Esophagus squamous epithelium (tissue), 5 donors: ENCODE measurements at regions not wholly inside any gene's neighbourhood (a gene's known extent, or its start where the extent isn't known, plus 50 kb on each side); places are given as distances from the start of the nearest gene placed in this dataset.

Experiments used
- DNase-seq: peaks from one replicate; lab custom pipeline; 2025; lab: John Stamatoyannopoulos, UW
- H3K27ac ChIP-seq, 4 donors: fragments of 200-600 bp; sonication (generic); one replicate each; pipeline ENCODE4 v1.5.1; 2016 to 2019; ENCODE audit warnings: mild to moderate bottlenecking in 1 of 4
- H3K27me3 ChIP-seq, 4 donors: fragments of 200-600 bp; sonication (generic); 1 replicate in 3 of 4; 2 replicates in 1 of 4; pipeline versions ENCODE4 v1.5.1 to v1.6.0; 2017 to 2021; ENCODE audit warnings: antibody characterized with exemption in 1 of 4
- H3K36me3 ChIP-seq, 3 donors: fragments of 200-600 bp; sonication (generic); one replicate each; pipeline ENCODE4 v1.5.1; 2016 to 2019
- H3K4me1 ChIP-seq, 3 donors: fragments of 200-600 bp; sonication (generic); one replicate each; pipeline ENCODE4 v1.5.1; 2017 to 2019
- H3K4me3 ChIP-seq, 4 donors: fragments of 200-600 bp; sonication (generic); 1 replicate in 3 of 4; 2 replicates in 1 of 4; pipeline ENCODE4 v1.5.1; 2016 to 2019; ENCODE audit warnings: mild to moderate bottlenecking in 2 of 4, moderate library complexity in 1 of 4
- H3K9me3 ChIP-seq, 3 donors: fragments of 200-600 bp; sonication (generic); one replicate each; pipeline ENCODE4 v1.5.1; 2016 to 2019
- POLR2A ChIP-seq, 4 donors: fragments of 450-650 bp; IDR thresholded peaks; one replicate each; pipeline ENCODE4 v1.6.1; 2017; ENCODE audit warnings: antibody characterized with exemption in 4 of 4, mild to moderate bottlenecking in 4 of 4, moderate library complexity in 3 of 4
- WGBS, 2 donors: methylation state at CpG; one replicate each; pipeline ENCODE4 v1.1.5; 2018; 5-methylcytosine and 5-hydroxymethylcytosine counted together
- intact Hi-C: fragments of 100-400 bp; cut with DNase I; formaldehyde crosslinking; loops from one replicate; pipeline ENCODE4 v1.15.0; 2022
- TF ChIP-seq, protein P1 (sequence below), 6 experiments: fragments of 450-650 bp in 4 of 6; fragments of 200-600 bp in 2 of 6; sonication (generic) in 2 of 6; IDR thresholded peaks; one replicate each; pipeline ENCODE4 v1.5.1; 2016 to 2019; ENCODE audit warnings: antibody characterized with exemption in 6 of 6, mild to moderate bottlenecking in 4 of 6, moderate library complexity in 4 of 6
- donor health status: DM: yes; HTN: yes; CAD: no.

DNA sequence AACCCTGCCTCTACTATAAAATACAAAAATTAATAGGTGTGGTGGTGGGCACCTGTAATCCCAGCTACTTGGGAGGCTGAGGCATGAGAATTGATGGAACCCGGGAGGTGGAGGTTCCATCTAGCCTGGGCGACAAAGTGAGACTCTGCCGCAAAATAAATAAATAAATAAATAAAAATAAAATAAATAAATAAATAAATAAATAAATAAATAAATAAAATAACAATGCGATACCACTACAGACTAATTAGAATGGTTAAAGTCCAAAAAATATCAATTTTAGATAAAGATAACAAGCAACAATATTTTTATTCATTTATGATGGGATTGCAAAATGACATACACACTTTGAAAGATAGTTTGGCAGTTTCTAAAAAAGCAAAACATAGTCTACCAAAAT is 1131.5 kb downstream of the SI start:
- WGBS, 2 donors = 81 to 97% methylated on average over 4 of the region's 4 CpGs
- Histone ChIP-seq H3K27me3 (no peaks in the 10 kb centered on the region), H3K4me1 (no peaks in the 10 kb centered on the region), H3K9me3 (no peaks in the 10 kb centered on the region), H3K4me3 (no peak overlapping the region), H3K27ac (no peak overlapping the region), H3K36me3 (no peaks in the 10 kb centered on the region)
- no peak for DNase-seq
- intact Hi-C loops = no loop called here
- no peak for TF ChIP-seq POLR2A (IDR thresholded peaks at IDR 0.05)
- TF ChIP-seq, protein P1, sequence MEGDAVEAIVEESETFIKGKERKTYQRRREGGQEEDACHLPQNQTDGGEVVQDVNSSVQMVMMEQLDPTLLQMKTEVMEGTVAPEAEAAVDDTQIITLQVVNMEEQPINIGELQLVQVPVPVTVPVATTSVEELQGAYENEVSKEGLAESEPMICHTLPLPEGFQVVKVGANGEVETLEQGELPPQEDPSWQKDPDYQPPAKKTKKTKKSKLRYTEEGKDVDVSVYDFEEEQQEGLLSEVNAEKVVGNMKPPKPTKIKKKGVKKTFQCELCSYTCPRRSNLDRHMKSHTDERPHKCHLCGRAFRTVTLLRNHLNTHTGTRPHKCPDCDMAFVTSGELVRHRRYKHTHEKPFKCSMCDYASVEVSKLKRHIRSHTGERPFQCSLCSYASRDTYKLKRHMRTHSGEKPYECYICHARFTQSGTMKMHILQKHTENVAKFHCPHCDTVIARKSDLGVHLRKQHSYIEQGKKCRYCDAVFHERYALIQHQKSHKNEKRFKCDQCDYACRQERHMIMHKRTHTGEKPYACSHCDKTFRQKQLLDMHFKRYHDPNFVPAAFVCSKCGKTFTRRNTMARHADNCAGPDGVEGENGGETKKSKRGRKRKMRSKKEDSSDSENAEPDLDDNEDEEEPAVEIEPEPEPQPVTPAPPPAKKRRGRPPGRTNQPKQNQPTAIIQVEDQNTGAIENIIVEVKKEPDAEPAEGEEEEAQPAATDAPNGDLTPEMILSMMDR (IDR thresholded peaks at IDR 0.05) = no peak

DNA sequence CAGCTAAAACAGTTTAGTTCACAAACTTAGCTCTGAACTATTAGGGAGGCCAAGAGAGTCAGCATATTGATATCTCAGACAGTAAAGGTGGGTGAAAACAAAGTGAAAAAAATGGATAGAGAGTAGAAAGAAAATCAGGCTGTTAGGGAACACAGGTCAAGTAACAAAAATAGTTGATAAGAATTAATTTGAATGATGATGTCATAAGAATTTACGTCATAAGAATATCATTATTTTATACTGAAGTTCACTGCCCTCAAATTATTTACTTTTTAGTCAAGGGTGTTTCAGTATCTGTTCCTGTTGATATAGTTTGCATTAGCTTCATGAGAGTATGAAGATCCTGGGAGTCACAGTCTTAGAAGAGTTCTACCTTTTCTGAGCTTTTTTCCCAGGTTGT is 1134.6 kb downstream of the SI start:
- Histone ChIP-seq H3K27me3 (no peaks in the 10 kb centered on the region), H3K27ac (no peak overlapping the region), H3K4me1 (no peaks in the 10 kb centered on the region), H3K9me3 (no peaks in the 10 kb centered on the region), H3K4me3 (no peak overlapping the region), H3K36me3 (no peaks in the 10 kb centered on the region)
- intact Hi-C loops = no loop called here
- WGBS, 2 donors = 79 to 92% methylated on average over 1 of the region's 1 CpG
- TF ChIP-seq, protein P1 (IDR thresholded peaks at IDR 0.05) = no peak
- no peak for TF ChIP-seq POLR2A (IDR thresholded peaks at IDR 0.05)
- no peak for DNase-seq

DNA sequence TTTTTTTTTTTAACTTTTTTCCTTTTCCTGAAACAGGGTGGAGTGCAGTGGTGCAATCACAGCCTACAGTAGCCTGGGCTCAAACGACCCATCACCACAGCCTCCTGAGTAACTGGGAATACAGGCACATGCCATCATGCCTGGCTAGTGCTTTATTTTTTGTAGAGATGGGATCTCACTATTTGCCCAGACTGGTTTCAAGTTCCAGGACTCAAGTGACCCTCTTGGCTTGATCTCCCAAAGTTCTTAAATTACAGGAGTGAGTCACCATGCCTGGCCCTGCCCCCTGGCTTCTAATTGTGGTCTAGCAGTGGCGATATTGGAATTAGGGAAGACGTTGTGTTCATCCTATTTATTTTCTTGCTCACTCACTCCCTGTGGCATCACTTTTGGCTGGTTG is 1138.4 kb downstream of the SI start:
- no peaks in the 10 kb centered on the region for H3K4me1 ChIP-seq
- H3K36me3 ChIP-seq = no peaks in the 10 kb centered on the region
- H3K9me3 ChIP-seq = no peaks in the 10 kb centered on the region
- H3K4me3 ChIP-seq = no peak overlapping the region
- no peak for TF ChIP-seq POLR2A (IDR thresholded peaks at IDR 0.05)
- TF ChIP-seq, protein P1 (IDR thresholded peaks at IDR 0.05) = no peak
- WGBS, 2 donors = 19 to 26% methylated on average over 3 of the region's 3 CpGs
- no peak for DNase-seq
- no peak overlapping the region for H3K27ac ChIP-seq
- H3K27me3 ChIP-seq = no peaks in the 10 kb centered on the region
- intact Hi-C loops = no loop called here

DNA sequence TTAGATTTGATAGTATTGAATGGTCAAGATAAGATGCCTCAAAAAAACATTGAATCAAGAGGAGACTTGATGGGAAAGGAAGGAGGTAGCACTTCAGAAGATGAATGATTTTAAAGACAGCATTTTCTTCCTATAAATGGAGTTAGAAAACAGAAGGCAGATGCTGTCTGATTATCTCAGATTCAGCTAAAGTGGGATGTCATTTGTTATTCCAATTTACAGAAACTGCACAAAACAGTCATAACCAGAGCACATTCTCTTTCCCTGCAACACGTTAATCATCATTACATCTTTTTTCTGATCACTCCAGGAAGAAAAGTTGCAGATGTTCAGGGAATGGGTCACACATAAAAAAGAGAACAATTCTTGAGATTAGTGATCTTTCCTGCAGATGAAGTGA is 1141.8 kb downstream of the SI start:
- Histone ChIP-seq H3K9me3 (peaks cover 0 to 3% (median 0%) of the 10 kb centered on the region in 3 donors), H3K4me1 (no peaks in the 10 kb centered on the region), H3K4me3 (no peak overlapping the region), H3K36me3 (no peaks in the 10 kb centered on the region), H3K27ac (no peak overlapping the region), H3K27me3 (no peaks in the 10 kb centered on the region)
- 9 to 31% methylated on average over 1 of the region's 1 CpG for WGBS, 2 donors
- TF ChIP-seq POLR2A (IDR thresholded peaks at IDR 0.05) = no peak
- TF ChIP-seq, protein P1 (IDR thresholded peaks at IDR 0.05) = no peak
- intact Hi-C loops = no loop called here
- no peak for DNase-seq

DNA sequence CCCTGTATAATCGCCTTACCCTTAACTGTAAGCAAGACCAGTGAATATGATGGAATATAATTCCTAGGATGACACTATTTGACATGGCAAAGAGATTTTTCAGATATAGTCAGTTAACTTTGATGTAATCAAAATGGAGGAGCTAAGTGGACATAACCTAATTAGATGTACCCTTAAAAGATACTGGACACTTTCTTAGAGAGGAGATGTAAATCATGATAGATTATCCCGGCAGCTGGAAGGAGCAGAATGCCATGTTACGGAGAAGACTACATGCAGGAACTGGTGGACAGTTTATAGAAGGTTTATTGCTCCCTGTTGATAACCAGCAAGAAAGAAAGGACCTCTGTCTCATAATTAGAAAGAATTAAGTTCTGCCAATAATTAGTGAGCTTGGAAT is 1142.9 kb downstream of the SI start:
- Histone ChIP-seq H3K4me1 (no peaks in the 10 kb centered on the region), H3K9me3 (peaks cover 0 to 3% (median 0%) of the 10 kb centered on the region in 3 donors), H3K27me3 (no peaks in the 10 kb centered on the region), H3K36me3 (no peaks in the 10 kb centered on the region), H3K4me3 (no peak overlapping the region), H3K27ac (no peak overlapping the region)
- intact Hi-C loops = no loop called here
- WGBS, 2 donors = 35 to 40% methylated on average over 3 of the region's 3 CpGs
- TF ChIP-seq, protein P1 (IDR thresholded peaks at IDR 0.05) = no peak
- no peak for TF ChIP-seq POLR2A (IDR thresholded peaks at IDR 0.05)
- DNase-seq = no peak
